GM21737 (cell line): ENCODE measurements at regions not wholly inside any gene's neighbourhood (a gene's known extent, or its start where the extent isn't known, plus 50 kb on each side); places are given as distances from the start of the nearest gene placed in this dataset.
A peak's percentile ranks its signal among the peaks of the same experiment; 100 is the strongest.

Source experiments
- ATAC-seq: cut with Tn5 transposase; IDR thresholded peaks from one replicate; pipeline ENCODE4 v1.9.1; 2021; ENCODE audit warnings: mild to moderate bottlenecking, moderate library complexity; ENCODE audit not compliant: unreplicated experiment

DNA sequence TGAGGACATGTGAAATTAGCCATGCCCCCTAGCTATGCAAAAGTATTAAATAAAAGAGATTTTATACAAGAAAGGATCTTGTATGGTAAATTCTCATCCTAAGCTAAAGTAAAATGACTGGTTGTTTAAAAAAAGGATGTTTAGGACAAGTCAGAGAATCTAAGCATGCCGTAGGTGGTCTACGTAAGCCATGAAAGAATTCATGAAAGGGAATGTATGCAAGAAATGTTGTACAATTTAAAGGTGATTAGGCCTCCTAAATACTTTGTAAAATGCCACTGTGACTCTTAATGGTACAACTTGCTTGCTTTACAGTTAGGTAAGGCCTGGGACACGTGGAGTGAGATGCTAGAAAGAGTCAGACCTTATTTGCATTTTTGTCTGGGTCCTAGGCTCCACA, 209.0 kb downstream of the EFHB start:
- no peak for ATAC-seq

DNA sequence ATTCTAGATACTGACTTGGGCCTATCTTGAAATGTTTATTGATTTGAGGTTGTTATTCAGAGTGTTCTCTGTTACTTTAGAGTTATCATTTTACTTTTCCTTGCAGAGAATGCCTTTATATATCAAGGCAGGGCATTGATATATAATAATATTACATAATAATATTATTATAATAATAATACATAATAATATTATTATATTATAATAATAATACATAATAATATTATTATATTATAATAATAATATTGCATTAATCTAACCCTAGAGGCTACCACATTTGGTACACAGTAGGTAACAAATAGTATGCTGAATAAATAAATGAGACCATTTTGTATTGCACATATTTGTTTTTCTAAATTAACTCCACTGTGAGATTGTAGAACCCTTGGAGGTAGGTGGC, 216.3 kb downstream of the EFHB start:
- ATAC-seq = no peak

DNA sequence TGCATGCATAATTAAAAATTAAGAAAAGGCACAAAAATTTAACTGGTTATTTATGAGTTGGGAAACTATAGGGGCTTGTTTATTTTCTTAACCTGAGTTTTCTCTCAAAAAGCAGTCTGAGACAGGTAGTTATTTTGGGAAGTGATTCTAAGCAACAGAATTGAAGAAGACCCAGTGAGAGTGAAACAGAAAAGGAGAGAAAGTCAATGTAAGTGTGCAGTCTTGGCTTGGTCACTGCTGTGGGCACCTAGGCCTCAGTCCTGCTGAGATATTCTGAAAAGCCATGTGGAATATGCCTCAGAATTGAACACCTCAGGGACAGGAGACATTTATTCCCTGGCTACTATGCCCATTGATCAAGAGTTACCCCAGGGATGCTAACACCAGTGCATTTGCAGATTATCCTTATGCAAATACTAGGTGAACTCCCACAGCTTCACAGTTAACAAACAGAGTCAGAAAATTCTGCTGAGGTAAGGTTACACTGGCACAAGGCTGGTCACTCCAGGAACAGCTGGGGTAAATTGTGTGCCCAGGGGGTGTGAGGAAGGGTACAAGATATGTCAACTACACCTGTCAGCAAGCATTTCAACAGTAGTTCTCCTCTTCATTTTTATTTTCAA, 222.7 kb downstream of the EFHB start:
- no peak for ATAC-seq

DNA sequence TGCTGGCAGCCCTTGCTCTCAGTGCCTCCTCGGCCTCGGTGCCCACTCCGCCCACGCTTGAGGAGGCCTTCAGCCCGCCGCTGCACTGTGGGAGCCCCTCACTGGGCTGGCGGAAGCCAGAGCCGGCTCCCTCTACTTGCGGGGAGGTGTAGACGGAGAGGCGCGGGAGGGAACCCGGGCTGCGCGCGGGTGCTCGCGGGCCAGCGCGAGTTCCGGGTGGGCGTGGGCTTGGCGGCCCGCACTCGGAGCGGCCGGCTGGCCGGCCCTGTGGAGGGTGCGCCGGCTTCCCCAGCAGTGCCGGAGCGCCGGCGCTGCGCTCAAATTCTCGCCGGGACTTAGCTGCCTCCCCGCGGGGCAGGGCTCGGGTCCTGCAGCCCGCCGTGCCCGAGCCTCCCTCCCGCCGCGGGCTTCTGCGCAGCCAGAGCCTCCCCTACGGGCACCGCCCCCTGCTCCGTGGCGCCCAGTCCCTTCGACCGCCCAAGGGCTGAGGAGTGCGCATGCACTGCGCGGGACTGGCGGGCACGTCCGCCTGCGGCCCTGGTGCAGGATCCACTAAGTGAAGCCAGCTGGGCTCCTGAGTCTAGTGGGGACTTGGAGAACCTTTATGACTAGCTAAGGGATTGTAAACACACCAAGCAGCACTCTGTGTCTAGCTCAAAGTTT, 231.5 kb downstream of the EFHB start:
- no peak for ATAC-seq

DNA sequence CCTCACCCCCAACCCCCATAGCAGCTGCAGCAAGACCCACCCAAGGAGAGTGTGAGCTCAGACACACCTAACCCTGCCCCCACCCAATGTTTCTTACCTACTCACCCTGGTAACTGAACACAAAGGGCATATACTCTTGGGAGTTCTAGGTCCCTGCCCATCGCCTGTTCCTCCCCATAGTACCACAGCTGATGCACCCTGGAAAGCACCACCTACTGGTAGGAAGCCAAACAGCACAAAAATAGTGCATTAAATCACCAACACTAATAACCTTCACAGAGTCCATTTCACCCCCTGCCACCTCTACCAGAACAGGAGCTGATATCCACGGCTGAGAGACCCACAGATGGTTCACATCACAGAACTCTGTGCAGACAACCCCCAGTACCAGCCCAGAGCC, 245.2 kb downstream of the EFHB start:
- no peak for ATAC-seq

DNA sequence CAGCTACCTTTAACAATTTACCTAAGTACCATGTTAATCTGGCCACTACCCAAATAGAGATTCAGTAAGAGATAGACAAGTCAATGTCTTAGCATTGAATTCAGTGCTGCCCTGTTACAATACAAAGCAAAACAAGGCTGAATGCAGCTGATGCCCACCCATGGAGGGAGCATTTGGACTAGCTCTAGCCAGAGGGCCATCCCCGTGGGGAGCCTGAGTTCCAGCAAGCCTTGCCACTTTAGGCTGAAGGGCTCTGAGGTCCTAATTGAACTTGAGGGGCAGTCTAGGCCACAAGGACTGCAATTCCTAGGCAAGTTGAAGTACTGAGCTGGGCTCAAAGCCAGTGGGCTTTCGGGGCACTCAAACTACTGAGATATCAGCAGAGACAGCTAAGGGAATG, 265.9 kb downstream of the EFHB start:
- no peak for ATAC-seq

DNA sequence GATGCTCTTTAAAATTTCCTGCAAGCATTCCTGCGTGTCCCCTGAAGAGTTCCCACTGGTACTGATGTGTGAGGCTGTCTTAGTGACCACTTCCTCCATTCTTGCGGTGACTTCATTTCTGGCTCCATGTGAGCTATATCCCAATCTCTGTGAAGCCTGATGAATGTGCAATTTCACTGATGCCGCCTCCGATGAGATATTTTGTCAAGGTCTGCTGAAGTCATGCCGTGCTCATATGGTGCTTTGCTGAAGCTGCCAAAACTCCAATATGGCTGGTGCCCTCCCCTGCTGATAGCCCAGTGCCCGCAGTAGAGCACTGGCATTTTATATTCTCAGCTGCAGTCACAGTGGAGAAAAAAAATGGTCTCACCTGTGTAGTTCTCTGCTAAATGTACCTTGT, 271.5 kb downstream of the EFHB start:
- no peak for ATAC-seq

DNA sequence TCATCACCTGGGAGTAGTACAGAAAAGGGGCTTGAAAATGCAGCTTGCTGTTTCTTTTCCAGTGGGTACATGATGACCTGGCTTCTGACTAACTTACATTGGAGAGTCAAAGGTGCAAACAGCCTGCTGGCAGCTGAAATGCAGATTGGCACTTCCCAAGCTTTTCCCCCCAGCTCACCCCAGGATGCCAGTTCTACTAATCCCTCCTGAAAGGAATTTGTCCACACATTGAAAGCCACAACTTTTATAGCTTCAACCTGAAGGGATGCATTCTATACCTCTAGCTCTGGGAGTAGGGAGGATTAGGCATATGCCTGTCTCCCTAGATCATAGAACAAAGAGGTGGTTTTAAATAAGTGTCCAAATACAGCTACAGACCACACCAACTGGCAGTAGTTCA, 281.7 kb downstream of the EFHB start:
- ATAC-seq = no peak

DNA sequence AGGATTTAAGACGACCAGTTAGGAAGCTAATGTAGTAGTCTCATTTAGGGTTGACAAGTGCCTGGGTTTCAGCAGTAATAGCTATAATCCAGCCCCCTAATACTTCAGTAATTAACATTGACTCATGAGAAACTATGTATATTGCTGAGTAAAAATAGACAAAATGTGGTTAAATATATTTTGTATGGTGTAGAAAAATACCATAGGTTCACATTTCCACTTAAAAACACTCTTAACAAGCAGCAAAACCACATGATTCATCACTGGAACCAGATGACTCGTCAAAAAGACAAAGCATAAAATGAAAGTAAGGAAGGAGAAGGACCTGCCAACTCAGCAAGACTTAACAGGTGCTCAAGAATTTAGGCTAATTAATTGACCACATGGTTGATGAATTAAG, 288.9 kb downstream of the EFHB start:
- ATAC-seq = no peak

DNA sequence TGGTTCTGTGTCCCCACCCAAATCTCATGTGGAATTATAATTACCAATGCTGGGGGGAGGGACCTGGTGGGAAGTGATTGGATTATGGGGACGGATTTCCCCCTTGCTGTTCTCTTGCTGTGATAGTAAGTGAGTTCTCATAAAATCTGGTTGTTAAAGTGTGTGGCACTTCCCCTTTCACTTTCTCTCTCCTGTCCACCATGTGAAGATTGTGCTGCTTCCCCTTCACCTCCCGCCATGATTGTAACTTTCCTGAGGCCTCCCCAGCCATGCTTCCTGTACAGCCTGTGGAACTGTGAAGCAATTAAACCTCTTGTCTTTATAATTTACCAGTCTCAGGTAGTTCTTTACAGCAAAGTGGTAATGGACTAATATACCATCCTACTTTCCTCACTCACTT, 289.6 kb downstream of the EFHB start:
- no peak for ATAC-seq

DNA sequence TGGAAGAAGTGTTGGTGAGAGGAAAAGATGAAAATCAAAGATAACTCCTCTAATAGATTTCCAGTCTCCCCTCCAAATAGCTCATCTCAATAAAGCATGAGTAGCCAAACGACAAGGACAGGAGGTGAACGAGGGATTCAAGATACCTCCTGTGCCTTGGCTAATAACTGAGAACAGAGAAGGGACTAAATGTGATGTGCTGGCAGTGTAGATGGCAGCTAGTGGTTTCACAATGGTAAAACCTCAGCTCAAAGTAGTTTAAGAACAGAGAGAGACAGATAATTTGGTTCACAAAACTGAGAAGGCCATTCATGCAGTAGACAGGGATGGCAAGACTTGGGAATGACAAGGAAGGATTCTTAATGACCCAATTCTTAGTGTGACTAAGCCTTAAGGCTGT, 292.6 kb downstream of the EFHB start:
- no peak for ATAC-seq

DNA sequence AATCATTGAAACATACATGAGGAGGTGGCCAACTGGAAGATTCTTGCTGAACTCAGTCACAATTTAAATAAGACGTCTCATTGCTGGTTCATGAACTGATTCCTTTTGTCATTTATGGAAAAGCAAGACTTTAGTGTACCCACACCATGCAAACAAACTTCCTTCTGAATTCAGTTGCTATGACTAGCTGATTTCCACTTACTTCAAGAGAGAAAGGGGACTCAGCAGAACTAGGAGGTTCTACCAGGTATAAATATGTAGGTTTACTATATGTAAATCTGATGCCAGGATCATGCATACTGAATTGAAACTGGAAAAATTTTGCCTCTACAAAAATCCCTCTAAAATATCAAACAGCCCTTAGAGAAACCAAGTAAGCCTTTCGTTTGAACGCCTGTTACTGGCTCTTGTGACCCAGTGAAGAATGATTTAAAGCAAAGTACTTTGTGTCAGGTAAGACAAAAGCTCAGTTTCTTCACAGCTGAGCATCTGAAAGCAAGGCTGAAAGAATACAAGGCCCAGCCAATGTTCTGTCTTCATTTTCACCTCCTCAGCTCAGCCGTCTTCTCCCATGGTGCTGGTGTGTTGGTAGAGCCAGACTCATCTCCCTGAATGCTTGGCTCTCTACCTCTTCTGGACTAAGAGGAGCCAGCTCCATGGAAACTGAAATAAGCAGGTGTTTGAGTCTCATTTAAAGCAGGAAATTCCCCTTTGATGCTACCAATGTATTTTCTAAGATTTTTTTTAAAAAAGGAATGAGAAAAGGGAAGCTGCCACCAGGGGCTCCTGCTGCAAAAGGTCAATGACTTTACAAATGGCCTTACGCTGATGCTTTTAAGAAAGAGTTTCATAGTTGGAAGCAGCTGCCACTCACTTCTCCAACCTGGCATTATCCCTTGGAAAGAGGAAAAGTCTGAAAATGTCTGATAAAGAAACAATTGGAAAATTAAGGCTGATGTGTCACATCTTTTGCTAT, 301.6 kb downstream of the EFHB start:
- no peak for ATAC-seq

DNA sequence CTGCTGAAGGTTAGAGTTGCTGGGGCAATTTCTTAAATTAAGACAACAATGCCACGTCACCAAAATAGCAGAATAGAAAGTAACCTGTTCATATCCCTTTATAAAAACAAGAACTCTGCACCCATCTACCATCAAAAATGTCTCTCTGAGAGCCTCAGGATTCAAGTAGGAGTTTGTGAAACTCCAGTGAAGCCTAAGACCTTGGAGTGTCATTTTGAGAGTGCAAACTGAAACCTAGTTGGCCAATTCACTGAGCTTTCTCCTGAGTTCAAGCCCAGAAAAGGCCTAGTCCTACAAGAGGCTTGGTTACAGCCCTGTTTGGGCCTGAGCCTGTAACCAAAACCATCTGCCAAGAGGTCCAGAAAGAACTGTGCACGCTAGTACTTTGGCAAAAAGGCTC, 335.1 kb downstream of the EFHB start:
- peak; percentile 61 for ATAC-seq

DNA sequence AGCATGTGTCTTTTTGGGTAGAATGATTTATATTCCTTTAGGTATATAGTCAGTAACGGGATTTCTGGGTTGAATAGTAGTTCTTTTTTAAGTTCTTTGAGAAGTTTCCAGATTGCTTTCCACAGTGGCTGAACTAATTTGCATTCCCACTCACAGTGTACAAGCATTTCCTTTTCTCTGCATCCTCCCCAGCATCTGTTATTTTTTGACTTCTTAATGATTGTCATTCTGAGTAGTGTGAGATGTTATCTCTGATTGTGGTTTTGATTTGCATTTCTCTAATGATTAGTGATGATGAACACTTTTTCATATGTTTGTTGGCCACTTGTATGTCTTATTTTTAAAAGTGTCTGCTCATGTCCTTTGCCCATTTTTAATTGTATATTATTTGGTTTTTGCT, 337.6 kb downstream of the EFHB start:
- no peak for ATAC-seq

DNA sequence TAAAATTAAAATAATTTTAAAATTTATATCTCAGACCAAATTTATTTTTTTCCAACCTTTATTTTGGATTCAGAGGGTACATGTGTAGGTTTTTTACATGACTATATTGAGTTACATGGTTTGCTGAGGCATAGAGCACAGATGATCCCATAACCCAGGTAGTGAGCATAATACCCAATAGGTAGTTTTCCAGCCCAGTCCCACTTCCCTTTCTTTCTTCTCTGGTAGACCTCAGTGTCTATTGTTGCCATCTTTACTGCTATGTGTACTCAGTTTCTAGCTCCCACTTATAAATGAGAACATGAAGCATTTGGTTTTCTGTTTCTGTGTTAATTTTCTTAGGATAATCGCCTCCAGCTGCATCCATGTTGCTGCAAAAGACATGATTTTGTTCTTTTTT, 338.1 kb downstream of the EFHB start:
- no peak for ATAC-seq
